Mesendoderm (in vitro differentiated cells): ENCODE measurements at regions not wholly inside any gene's neighbourhood (a gene's known extent, or its start where the extent isn't known, plus 50 kb on each side); places are given as distances from the start of the nearest gene placed in this dataset.

Experiments
- DNase-seq: peaks from one replicate; pipeline ENCODE4 v3.0.0; 2013
- H2AK5ac ChIP-seq: 2 replicates; pipeline ENCODE4 v1.6.1; 2013; ENCODE audit warnings: low read length, inconsistent platforms
- H2BK120ac ChIP-seq: 2 replicates; pipeline ENCODE4 v1.6.1; 2013; ENCODE audit warnings: low read depth, mild to moderate bottlenecking, low read length, moderate library complexity, mixed read lengths
- H2BK15ac ChIP-seq: replicated peaks from 2 replicates; pipeline ENCODE4 v1.6.1; 2013; ENCODE audit warnings: low read depth, mild to moderate bottlenecking, moderate library complexity
- H2BK5ac ChIP-seq: 2 replicates; pipeline ENCODE4 v1.6.1; 2013; ENCODE audit warnings: low read length, inconsistent platforms
- H3K18ac ChIP-seq: 2 replicates; pipeline ENCODE4 v1.6.1; 2013; ENCODE audit warnings: mild to moderate bottlenecking, low read length, mixed read lengths
- H3K23ac ChIP-seq: one replicate; pipeline ENCODE4 v1.6.1; 2013; ENCODE audit warnings: low read length
- H3K27ac ChIP-seq: 2 replicates; pipeline ENCODE4 v1.5.1; 2013; ENCODE audit warnings: low read depth, mild to moderate bottlenecking, inconsistent platforms, low read length, moderate library complexity
- H3K27me3 ChIP-seq: 2 replicates; pipeline ENCODE4 v1.6.1; 2013; ENCODE audit warnings: low read length, control low read depth, mild to moderate bottlenecking, inconsistent platforms; ENCODE audit not compliant: insufficient read depth, poor library complexity
- H3K36me3 ChIP-seq: 2 replicates; pipeline ENCODE4 v1.6.1; 2013; ENCODE audit warnings: low read length, inconsistent platforms; ENCODE audit not compliant: control insufficient read depth, insufficient read depth
- H3K4ac ChIP-seq: one replicate; pipeline ENCODE4 v1.6.1; 2013; ENCODE audit warnings: low read depth, mild to moderate bottlenecking, low read length, moderate library complexity
- H3K4me1 ChIP-seq: 2 replicates; pipeline ENCODE4 v1.6.1; 2013; ENCODE audit warnings: low read depth, low read length, inconsistent platforms; ENCODE audit not compliant: control insufficient read depth
- H3K4me2 ChIP-seq: 2 replicates; pipeline ENCODE4 v1.6.1; 2013; ENCODE audit warnings: low read length
- H3K4me3 ChIP-seq: 2 replicates; pipeline ENCODE4 v1.5.1; 2013; ENCODE audit warnings: mild to moderate bottlenecking, low read length
- H3K56ac ChIP-seq: one replicate; pipeline ENCODE4 v1.6.1; 2013; ENCODE audit warnings: low read length
- H3K79me1 ChIP-seq: 2 replicates; pipeline ENCODE4 v1.6.1; 2013; ENCODE audit warnings: low read length, inconsistent platforms
- H3K79me2 ChIP-seq: 2 replicates; pipeline ENCODE4 v1.6.1; 2013; ENCODE audit warnings: mild to moderate bottlenecking, low read length; ENCODE audit not compliant: control insufficient read depth, insufficient read depth
- H3K9ac ChIP-seq: 2 replicates; pipeline ENCODE4 v1.6.1; 2013; ENCODE audit warnings: low read length, inconsistent platforms
- H4K5ac ChIP-seq: one replicate; pipeline ENCODE4 v1.6.1; 2013; ENCODE audit warnings: low read length
- H4K8ac ChIP-seq: one replicate; pipeline ENCODE4 v1.6.1; 2013; ENCODE audit warnings: low read depth, mild to moderate bottlenecking, control low read depth, low read length, moderate library complexity
- WGBS: extraction: QIAGEN DNeasy Blood & Tissue Kit; methylation state at CpG from one replicate; pipeline ENCODE4 v1.1.7; 2013; ENCODE audit warnings: low lambda C conversion rate, missing lambda C conversion rate; ENCODE audit not compliant: insufficient coverage; ENCODE audit errors: extremely low coverage; 5-methylcytosine and 5-hydroxymethylcytosine counted together

- Histone ChIP-seq H3K18ac (no peak overlapping the region), H2AK5ac (no peak overlapping the region), H4K5ac (no peak overlapping the region), H3K4me1 (peaks cover 2% of the 10 kb centered on the region), H2BK120ac (no peak overlapping the region), H3K36me3 (no peaks in the 10 kb centered on the region), H3K9ac (no peak overlapping the region), H3K23ac (no peak overlapping the region), H3K4ac (no peak overlapping the region), H3K79me1 (no peaks in the 10 kb centered on the region), H2BK5ac (no peak overlapping the region), H4K8ac (no peak overlapping the region), H3K4me3 (no peak overlapping the region), H3K79me2 (no peaks in the 10 kb centered on the region), H3K27ac (no peak overlapping the region), H3K56ac (no peak overlapping the region), H3K27me3 (no peaks in the 10 kb centered on the region), H3K4me2 (no peak overlapping the region), H2BK15ac (no peak overlapping the region)
- WGBS: no CpG with 5 or more reads among the region's 6 CpGs
- no peak for DNase-seq
These were observed 978.2 kb upstream of the NCAM2 start for GRCh38 chr21:20020026-20020425.

DNA sequence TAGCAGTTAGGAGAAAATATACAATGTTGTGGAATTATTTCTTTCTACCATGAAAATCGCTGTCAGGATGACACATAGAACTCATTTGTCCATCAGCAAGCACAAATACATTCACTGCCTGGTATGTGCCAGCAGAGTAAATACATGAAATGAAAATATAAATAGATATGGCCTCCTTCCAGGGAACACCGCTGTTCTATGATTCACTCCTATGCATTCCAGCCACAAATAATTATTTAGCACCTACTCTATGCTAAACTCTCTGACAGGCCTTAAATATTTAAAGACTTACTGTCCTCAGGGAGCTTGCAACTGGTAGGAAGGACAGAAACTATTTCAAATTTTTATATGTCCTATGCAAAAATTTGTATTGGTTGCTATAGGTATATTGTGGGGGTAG is 975.0 kb upstream of the NCAM2 start:
- no peak overlapping the region for H2BK15ac ChIP-seq
- H3K79me1 ChIP-seq: no peaks in the 10 kb centered on the region
- H3K18ac ChIP-seq: no peak overlapping the region
- DNase-seq: no peak
- no peak overlapping the region for H4K5ac ChIP-seq
- H2BK5ac ChIP-seq: no peak overlapping the region
- H3K36me3 ChIP-seq: no peaks in the 10 kb centered on the region
- no peaks in the 10 kb centered on the region for H3K4me1 ChIP-seq
- H3K23ac ChIP-seq: no peak overlapping the region
- no peak overlapping the region for H3K56ac ChIP-seq
- no peaks in the 10 kb centered on the region for H3K79me2 ChIP-seq
- no peak overlapping the region for H2BK120ac ChIP-seq
- H2AK5ac ChIP-seq: no peak overlapping the region
- H4K8ac ChIP-seq: no peak overlapping the region
- no peak overlapping the region for H3K4me2 ChIP-seq
- H3K27me3 ChIP-seq: no peaks in the 10 kb centered on the region
- no peak overlapping the region for H3K4ac ChIP-seq
- H3K27ac ChIP-seq: no peak overlapping the region
- no peak overlapping the region for H3K4me3 ChIP-seq
- no peak overlapping the region for H3K9ac ChIP-seq
- WGBS: no CpG with 5 or more reads among the region's 2 CpGs

GRCh38 chr21:20024741-20025140 is 973.5 kb upstream of the NCAM2 start:
- H3K4ac ChIP-seq: no peak overlapping the region
- no peak overlapping the region for H3K9ac ChIP-seq
- H3K56ac ChIP-seq: no peak overlapping the region
- H2BK15ac ChIP-seq: no peak overlapping the region
- no peak overlapping the region for H4K8ac ChIP-seq
- H3K23ac ChIP-seq: no peak overlapping the region
- H2BK120ac ChIP-seq: no peak overlapping the region
- no peak overlapping the region for H3K4me3 ChIP-seq
- H2AK5ac ChIP-seq: no peak overlapping the region
- no peak overlapping the region for H4K5ac ChIP-seq
- no CpG with 5 or more reads among the region's 7 CpGs for WGBS
- H3K36me3 ChIP-seq: no peaks in the 10 kb centered on the region
- H3K4me2 ChIP-seq: no peak overlapping the region
- no peaks in the 10 kb centered on the region for H3K79me2 ChIP-seq
- DNase-seq: no peak
- no peak overlapping the region for H3K18ac ChIP-seq
- no peaks in the 10 kb centered on the region for H3K4me1 ChIP-seq
- no peaks in the 10 kb centered on the region for H3K27me3 ChIP-seq
- no peaks in the 10 kb centered on the region for H3K79me1 ChIP-seq
- no peak overlapping the region for H2BK5ac ChIP-seq
- H3K27ac ChIP-seq: no peak overlapping the region

DNA sequence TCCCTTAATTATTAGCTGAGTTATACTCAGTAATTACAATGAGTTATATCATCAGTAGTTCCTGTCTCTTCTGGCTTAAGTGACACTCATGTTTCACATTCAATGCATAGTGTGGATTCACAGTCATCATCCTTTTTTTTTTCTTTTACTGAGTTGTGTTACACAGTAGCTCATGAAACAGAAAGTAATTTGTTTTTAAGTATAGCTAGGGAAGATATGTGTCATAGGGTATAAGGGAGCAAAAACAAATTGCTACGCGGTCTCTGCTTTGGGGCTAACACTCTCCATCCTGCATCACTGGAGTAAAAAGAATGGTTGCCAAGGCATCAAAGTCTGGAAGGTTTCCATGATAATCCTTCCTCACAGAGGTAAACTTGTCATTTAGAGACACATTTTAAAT is 971.7 kb upstream of the NCAM2 start:
- H3K4me1 ChIP-seq: no peaks in the 10 kb centered on the region
- H3K79me1 ChIP-seq: no peaks in the 10 kb centered on the region
- no peak overlapping the region for H3K4ac ChIP-seq
- H3K4me3 ChIP-seq: no peak overlapping the region
- H3K23ac ChIP-seq: no peak overlapping the region
- no peak overlapping the region for H2BK120ac ChIP-seq
- no peak overlapping the region for H3K56ac ChIP-seq
- H3K27me3 ChIP-seq: no peaks in the 10 kb centered on the region
- no peaks in the 10 kb centered on the region for H3K79me2 ChIP-seq
- H3K27ac ChIP-seq: no peak overlapping the region
- no CpG with 5 or more reads among the region's 2 CpGs for WGBS
- H3K4me2 ChIP-seq: no peak overlapping the region
- H2BK5ac ChIP-seq: no peak overlapping the region
- H4K5ac ChIP-seq: no peak overlapping the region
- H4K8ac ChIP-seq: no peak overlapping the region
- no peak overlapping the region for H3K9ac ChIP-seq
- no peak for DNase-seq
- H2AK5ac ChIP-seq: no peak overlapping the region
- H2BK15ac ChIP-seq: no peak overlapping the region
- H3K36me3 ChIP-seq: no peaks in the 10 kb centered on the region
- no peak overlapping the region for H3K18ac ChIP-seq

- Histone ChIP-seq H3K18ac (no peak overlapping the region), H3K56ac (no peak overlapping the region)
These were observed 967.8 kb upstream of the NCAM2 start for GRCh38 chr21:20030390-20030789.

GRCh38 chr21:20031807-20032206 is 966.4 kb upstream of the NCAM2 start:
- no peak for DNase-seq
- no peak overlapping the region for H4K8ac ChIP-seq
- H3K4me2 ChIP-seq: no peak overlapping the region
- WGBS: no CpG with 5 or more reads among the region's 4 CpGs
- no peaks in the 10 kb centered on the region for H3K27me3 ChIP-seq
- no peaks in the 10 kb centered on the region for H3K36me3 ChIP-seq
- no peak overlapping the region for H3K27ac ChIP-seq
- H2BK15ac ChIP-seq: no peak overlapping the region
- H2BK5ac ChIP-seq: no peak overlapping the region
- H2AK5ac ChIP-seq: no peak overlapping the region
- H3K18ac ChIP-seq: no peak overlapping the region
- H3K9ac ChIP-seq: no peak overlapping the region
- H2BK120ac ChIP-seq: no peak overlapping the region
- H3K4ac ChIP-seq: no peak overlapping the region
- H3K4me3 ChIP-seq: no peak overlapping the region
- no peaks in the 10 kb centered on the region for H3K4me1 ChIP-seq
- no peaks in the 10 kb centered on the region for H3K79me1 ChIP-seq
- no peak overlapping the region for H3K23ac ChIP-seq
- no peaks in the 10 kb centered on the region for H3K79me2 ChIP-seq
- no peak overlapping the region for H4K5ac ChIP-seq
- H3K56ac ChIP-seq: no peak overlapping the region

More at GRCh38 chr21:20030390-20030789, 967.8 kb upstream of the NCAM2 start:
- H3K23ac ChIP-seq: no peak overlapping the region
- no peak overlapping the region for H4K8ac ChIP-seq
- no peaks in the 10 kb centered on the region for H3K36me3 ChIP-seq
- no peak overlapping the region for H3K4me2 ChIP-seq
- H3K9ac ChIP-seq: no peak overlapping the region
- no peak overlapping the region for H2BK5ac ChIP-seq
- no peaks in the 10 kb centered on the region for H3K27me3 ChIP-seq
- no peak overlapping the region for H2BK15ac ChIP-seq
- no peak overlapping the region for H2BK120ac ChIP-seq
- no peak for DNase-seq
- no peak overlapping the region for H4K5ac ChIP-seq
- H3K27ac ChIP-seq: no peak overlapping the region
- H3K4me3 ChIP-seq: no peak overlapping the region
- no CpG with 5 or more reads among the region's 4 CpGs for WGBS
- H3K4ac ChIP-seq: no peak overlapping the region
- H2AK5ac ChIP-seq: no peak overlapping the region
- H3K79me1 ChIP-seq: no peaks in the 10 kb centered on the region
- no peaks in the 10 kb centered on the region for H3K79me2 ChIP-seq
- no peaks in the 10 kb centered on the region for H3K4me1 ChIP-seq
